WERI-Rb-1 (cell line): ENCODE measurements at regions not wholly inside any gene's neighbourhood (a gene's known extent, or its start where the extent isn't known, plus 50 kb on each side); places are given as distances from the start of the nearest gene placed in this dataset.

ENCODE experiments used
- DNase-seq: peaks from one replicate; pipeline ENCODE4 v3.0.0-alpha.2; 2020
- H3K27ac ChIP-seq: fragments of 250-450 bp; sonication (Bioruptor Pico); 2 replicates; pipeline ENCODE4 v1.5.1; 2020; ENCODE audit warnings: mild to moderate bottlenecking, moderate library complexity
- H3K27me3 ChIP-seq: fragments of 250-450 bp; sonication (Bioruptor Pico); 2 replicates; pipeline ENCODE4 v1.5.1; 2021; ENCODE audit warnings: mild to moderate bottlenecking, low read depth, moderate library complexity; ENCODE audit not compliant: insufficient read depth, severe bottlenecking
- H3K36me3 ChIP-seq: fragments of 250-450 bp; sonication (Bioruptor Pico); 2 replicates; pipeline ENCODE4 v1.5.1; 2020; ENCODE audit warnings: mild to moderate bottlenecking, moderate library complexity
- H3K4me3 ChIP-seq: 2 replicates; pipeline ENCODE4 v1.5.1; 2011; ENCODE audit warnings: low read depth, mild to moderate bottlenecking, control low read depth, low read length
- H3K9me3 ChIP-seq: fragments of 250-450 bp; sonication (Bioruptor Pico); 2 replicates; pipeline ENCODE4 v1.5.1; 2021; ENCODE audit warnings: mild to moderate bottlenecking, moderate library complexity; ENCODE audit not compliant: severe bottlenecking
- TF ChIP-seq, protein P1 (sequence below): IDR thresholded peaks from 2 replicates; pipeline ENCODE4 v1.5.1; 2011; ENCODE audit warnings: low read depth, mild to moderate bottlenecking, control low read depth, inconsistent platforms, low read length

DNA sequence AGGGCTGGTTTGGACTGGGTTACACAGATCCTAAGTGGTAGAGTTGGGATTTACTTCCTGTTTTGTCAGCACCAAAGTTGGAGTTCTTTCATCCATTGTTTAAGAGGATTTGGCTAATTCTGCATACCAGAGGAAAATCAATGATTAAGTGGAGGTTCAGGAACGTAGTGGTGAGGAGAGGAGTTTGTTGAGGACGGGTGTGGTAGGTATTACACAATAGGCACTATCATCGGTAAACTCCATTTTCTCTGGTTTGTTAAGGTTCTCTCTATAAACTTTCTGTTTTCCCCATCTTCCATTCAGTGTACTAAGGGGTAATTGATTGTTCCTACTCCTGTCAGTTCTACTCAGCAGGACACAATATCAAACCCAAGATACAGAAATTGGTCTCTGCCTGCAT lies 107.5 kb upstream of the VCX2 start:
- TF ChIP-seq, protein P1, sequence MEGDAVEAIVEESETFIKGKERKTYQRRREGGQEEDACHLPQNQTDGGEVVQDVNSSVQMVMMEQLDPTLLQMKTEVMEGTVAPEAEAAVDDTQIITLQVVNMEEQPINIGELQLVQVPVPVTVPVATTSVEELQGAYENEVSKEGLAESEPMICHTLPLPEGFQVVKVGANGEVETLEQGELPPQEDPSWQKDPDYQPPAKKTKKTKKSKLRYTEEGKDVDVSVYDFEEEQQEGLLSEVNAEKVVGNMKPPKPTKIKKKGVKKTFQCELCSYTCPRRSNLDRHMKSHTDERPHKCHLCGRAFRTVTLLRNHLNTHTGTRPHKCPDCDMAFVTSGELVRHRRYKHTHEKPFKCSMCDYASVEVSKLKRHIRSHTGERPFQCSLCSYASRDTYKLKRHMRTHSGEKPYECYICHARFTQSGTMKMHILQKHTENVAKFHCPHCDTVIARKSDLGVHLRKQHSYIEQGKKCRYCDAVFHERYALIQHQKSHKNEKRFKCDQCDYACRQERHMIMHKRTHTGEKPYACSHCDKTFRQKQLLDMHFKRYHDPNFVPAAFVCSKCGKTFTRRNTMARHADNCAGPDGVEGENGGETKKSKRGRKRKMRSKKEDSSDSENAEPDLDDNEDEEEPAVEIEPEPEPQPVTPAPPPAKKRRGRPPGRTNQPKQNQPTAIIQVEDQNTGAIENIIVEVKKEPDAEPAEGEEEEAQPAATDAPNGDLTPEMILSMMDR = no peak

DNA sequence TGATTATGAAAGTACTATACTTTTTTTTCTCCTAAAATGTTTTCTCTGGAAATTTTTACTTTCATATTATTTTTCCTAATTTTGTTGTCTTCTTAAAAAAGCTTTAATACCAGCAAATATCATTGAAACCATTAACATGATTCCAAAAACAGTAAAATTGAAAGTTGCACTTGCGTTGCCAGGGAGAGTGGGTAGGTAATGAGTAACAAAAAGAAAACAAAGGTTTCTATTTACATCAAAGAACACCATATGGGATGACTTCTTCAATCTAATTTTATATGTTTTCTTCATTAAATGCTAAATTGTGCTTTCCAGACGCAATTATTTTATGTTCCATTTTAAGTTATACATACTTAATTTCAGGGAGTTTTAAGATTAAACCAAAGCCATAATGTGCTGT lies 108.3 kb upstream of the VCX2 start:
- no peaks in the 10 kb centered on the region for H3K9me3 ChIP-seq
- H3K36me3 ChIP-seq = no peaks in the 10 kb centered on the region
- no peaks in the 10 kb centered on the region for H3K27me3 ChIP-seq
- TF ChIP-seq, protein P1 = no peak
- DNase-seq = no peak
- no peak overlapping the region for H3K27ac ChIP-seq
- H3K4me3 ChIP-seq = no peak overlapping the region

More for the DNA sequence above, 107.5 kb upstream of the VCX2 start:
- H3K36me3 ChIP-seq = no peaks in the 10 kb centered on the region
- no peak overlapping the region for H3K27ac ChIP-seq
- H3K9me3 ChIP-seq = no peaks in the 10 kb centered on the region
- DNase-seq = no peak
- H3K4me3 ChIP-seq = no peak overlapping the region
- H3K27me3 ChIP-seq = no peaks in the 10 kb centered on the region

DNA sequence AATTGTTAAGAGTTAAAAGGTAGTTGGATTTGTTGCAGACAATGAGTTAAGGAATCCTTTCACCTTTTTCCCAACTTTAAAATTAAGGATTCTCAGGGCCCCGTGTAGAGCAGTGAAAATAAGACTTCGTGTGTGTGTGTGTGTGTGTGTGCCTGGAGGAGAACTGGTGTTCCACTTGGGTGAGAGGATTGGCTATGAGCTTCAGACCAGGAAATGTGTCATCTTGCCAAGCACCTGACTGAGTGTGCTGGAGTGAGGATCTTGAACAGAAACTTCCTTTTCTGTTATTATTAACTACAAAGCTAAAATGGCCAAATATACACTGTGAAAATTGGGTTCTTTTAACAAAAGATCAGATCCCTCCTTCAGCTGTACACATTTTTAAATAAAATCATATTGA lies 113.1 kb upstream of the VCX2 start:
- no peak for DNase-seq
- no peak overlapping the region for H3K27ac ChIP-seq

DNA sequence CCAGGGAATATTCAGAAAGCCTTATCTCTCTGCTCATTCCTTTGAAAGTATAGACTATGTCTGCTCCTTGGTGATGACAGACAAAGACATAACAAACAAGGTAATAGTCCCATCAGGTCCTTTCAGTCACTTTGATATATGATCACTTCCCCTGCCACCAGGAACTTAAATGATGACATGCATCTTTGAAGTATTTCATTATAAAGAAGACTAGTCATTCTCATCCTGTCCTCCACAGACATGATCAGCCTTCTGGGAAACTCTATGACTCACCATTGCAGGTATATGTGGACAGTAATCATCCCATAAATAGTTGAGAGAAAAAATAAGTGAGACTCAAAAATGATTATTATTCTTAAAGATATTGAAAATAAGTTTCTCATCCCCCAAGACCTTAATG lies 117.5 kb upstream of the VCX2 start:
- no peak for DNase-seq
- Histone ChIP-seq H3K36me3 (no peaks in the 10 kb centered on the region), H3K4me3 (no peak overlapping the region), H3K9me3 (no peaks in the 10 kb centered on the region), H3K27ac (no peak overlapping the region), H3K27me3 (no peaks in the 10 kb centered on the region)
- TF ChIP-seq, protein P1 = no peak

More for the DNA sequence above, 113.1 kb upstream of the VCX2 start:
- TF ChIP-seq, protein P1 = no peak
- no peak overlapping the region for H3K4me3 ChIP-seq
- H3K27me3 ChIP-seq = no peaks in the 10 kb centered on the region
- no peaks in the 10 kb centered on the region for H3K36me3 ChIP-seq
- no peaks in the 10 kb centered on the region for H3K9me3 ChIP-seq

DNA sequence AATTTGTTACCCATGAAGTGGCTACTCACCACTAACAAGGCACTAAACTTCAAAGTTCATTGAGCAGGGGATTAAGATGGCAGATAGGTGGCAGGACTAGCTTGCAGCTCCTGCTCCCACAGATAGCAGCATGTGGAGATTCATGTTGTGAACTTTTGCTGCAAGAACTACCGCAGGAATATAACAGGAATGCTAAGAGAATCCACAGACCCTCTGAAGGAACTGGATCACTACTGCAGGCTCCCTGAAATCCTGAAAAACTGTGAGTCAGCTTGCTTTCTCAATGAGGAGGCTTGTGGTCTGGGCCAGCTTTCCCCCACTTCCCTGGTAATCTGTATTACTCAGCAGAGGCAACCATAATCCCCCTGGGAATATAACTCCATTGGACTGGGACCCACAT lies 118.5 kb upstream of the VCX2 start:
- Histone ChIP-seq H3K27me3 (no peaks in the 10 kb centered on the region), H3K4me3 (no peak overlapping the region), H3K9me3 (no peaks in the 10 kb centered on the region), H3K36me3 (no peaks in the 10 kb centered on the region), H3K27ac (no peak overlapping the region)
- TF ChIP-seq, protein P1 = no peak
- no peak for DNase-seq

DNA sequence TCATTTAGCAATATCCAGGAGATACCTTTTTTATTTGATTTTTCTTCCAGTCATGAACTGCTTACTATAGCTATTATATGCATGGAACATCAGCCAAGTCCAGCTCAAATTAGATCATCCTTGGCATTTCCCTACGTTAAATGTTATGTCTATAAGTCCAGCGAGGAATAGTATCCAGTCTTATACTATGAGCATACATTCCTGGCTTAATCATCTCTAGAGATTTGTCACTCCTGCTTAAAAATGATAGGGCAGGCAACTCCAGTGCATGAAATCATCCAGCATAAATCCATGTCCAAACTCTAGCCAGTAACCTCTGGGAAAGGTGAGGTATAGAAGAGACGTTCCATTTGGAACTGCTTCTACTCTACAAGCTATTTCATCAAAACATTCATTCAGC lies 126.7 kb upstream of the VCX2 start:
- DNase-seq = no peak
- H3K36me3 ChIP-seq = no peaks in the 10 kb centered on the region
- no peak overlapping the region for H3K27ac ChIP-seq
- TF ChIP-seq, protein P1 = no peak
- no peaks in the 10 kb centered on the region for H3K27me3 ChIP-seq
- no peaks in the 10 kb centered on the region for H3K9me3 ChIP-seq
- no peak overlapping the region for H3K4me3 ChIP-seq
